ENCODE measurements at regions not wholly inside any gene's neighbourhood (a gene's known extent, or its start where the extent isn't known, plus 50 kb on each side); places are given as distances from the start of the nearest gene placed in this dataset.

GRCh38 chr21:24989516-24989915 lies 617.8 kb downstream of the MRPL39 start:
- TF ChIP-seq, protein P1, sequence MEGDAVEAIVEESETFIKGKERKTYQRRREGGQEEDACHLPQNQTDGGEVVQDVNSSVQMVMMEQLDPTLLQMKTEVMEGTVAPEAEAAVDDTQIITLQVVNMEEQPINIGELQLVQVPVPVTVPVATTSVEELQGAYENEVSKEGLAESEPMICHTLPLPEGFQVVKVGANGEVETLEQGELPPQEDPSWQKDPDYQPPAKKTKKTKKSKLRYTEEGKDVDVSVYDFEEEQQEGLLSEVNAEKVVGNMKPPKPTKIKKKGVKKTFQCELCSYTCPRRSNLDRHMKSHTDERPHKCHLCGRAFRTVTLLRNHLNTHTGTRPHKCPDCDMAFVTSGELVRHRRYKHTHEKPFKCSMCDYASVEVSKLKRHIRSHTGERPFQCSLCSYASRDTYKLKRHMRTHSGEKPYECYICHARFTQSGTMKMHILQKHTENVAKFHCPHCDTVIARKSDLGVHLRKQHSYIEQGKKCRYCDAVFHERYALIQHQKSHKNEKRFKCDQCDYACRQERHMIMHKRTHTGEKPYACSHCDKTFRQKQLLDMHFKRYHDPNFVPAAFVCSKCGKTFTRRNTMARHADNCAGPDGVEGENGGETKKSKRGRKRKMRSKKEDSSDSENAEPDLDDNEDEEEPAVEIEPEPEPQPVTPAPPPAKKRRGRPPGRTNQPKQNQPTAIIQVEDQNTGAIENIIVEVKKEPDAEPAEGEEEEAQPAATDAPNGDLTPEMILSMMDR (IDR thresholded peaks at IDR 0.05; ENCODE audit: extremely low read depth in 1 of 2, insufficient read depth in 1 of 2, low read depth in 1 of 2, low read length in 2 of 2), result no peak
- no peak for TF ChIP-seq POLR2A (IDR thresholded peaks at IDR 0.05; ENCODE audit: low read depth, low read length)
- no peak for TF ChIP-seq JUN (IDR thresholded peaks at IDR 0.05; ENCODE audit: borderline replicate concordance, insufficient read depth, insufficient read length, low read depth)
- no peak for TF ChIP-seq EZH2 (IDR thresholded peaks at IDR 0.05; ENCODE audit: borderline replicate concordance, low read depth, low read length, severe bottlenecking)
- TF ChIP-seq GATA2 (IDR thresholded peaks at IDR 0.05; ENCODE audit: insufficient read depth, insufficient read length, low read depth, low read length), result no peak
- TF ChIP-seq POLR2AphosphoS5 (IDR thresholded peaks at IDR 0.05; ENCODE audit: insufficient read depth, low read depth, low read length), result no peak
- no peak for TF ChIP-seq MYC (IDR thresholded peaks at IDR 0.05; ENCODE audit: low read depth, low read length)
- no peak for TF ChIP-seq MAX (IDR thresholded peaks at IDR 0.05; ENCODE audit: insufficient read depth, insufficient read length)

All from endothelial cell of umbilical vein (primary cell).